NCI-H446 (cell line): ENCODE measurements at regions not wholly inside any gene's neighbourhood (a gene's known extent, or its start where the extent isn't known, plus 50 kb on each side); places are given as distances from the start of the nearest gene placed in this dataset.
"Not testable (repeated sequence)": the region's sequence is repeated elsewhere in the genome, so short reads cannot be mapped to it uniquely, and the experiment has no call there.

Experiments
- DNase-seq, 2 experiments: peaks; one replicate each; lab custom pipeline; 2025; lab: John Stamatoyannopoulos, UW

- no peak for DNase-seq
Measured at GRCh38 chr16:9343276-9343675, 251.8 kb downstream of the HAPSTR1 start.

GRCh38 chr16:9344508-9344907, 253.1 kb downstream of the HAPSTR1 start:
- DNase-seq, result no peak

- DNase-seq, result no peak
Measured at GRCh38 chr16:9345046-9345445, 253.6 kb downstream of the HAPSTR1 start.

- DNase-seq, result no peak
Measured at GRCh38 chr16:9345880-9346279, 254.4 kb downstream of the HAPSTR1 start.

- DNase-seq, result no peak
Measured at GRCh38 chr16:9348912-9349311, 257.5 kb downstream of the HAPSTR1 start.

- not testable (repeated sequence) for DNase-seq
Measured at GRCh38 chr16:9349373-9349960, 258.0 kb downstream of the HAPSTR1 start.

- not testable (repeated sequence) for DNase-seq
Measured at GRCh38 chr16:9350119-9350799, 258.8 kb downstream of the HAPSTR1 start.

GRCh38 chr16:9351440-9351839, 260.0 kb downstream of the HAPSTR1 start:
- no peak for DNase-seq

GRCh38 chr16:9351841-9352434, 260.5 kb downstream of the HAPSTR1 start:
- DNase-seq, result no peak

- DNase-seq, result no peak
Measured at GRCh38 chr16:9357829-9358228, 266.4 kb downstream of the HAPSTR1 start.

- no peak for DNase-seq
Measured at GRCh38 chr16:9360075-9360474, 268.6 kb downstream of the HAPSTR1 start.

- no peak for DNase-seq
Measured at GRCh38 chr16:9362050-9362449, 270.6 kb downstream of the HAPSTR1 start.

- no peak for DNase-seq
Measured at GRCh38 chr16:9362604-9363003, 271.2 kb downstream of the HAPSTR1 start.

GRCh38 chr16:9363520-9363919, 272.1 kb downstream of the HAPSTR1 start:
- no peak for DNase-seq

GRCh38 chr16:9364721-9365369, 273.4 kb downstream of the HAPSTR1 start:
- DNase-seq, result no peak

- no peak for DNase-seq
Measured at GRCh38 chr16:9365370-9365728, 273.9 kb downstream of the HAPSTR1 start.

- no peak for DNase-seq
Measured at GRCh38 chr16:9366048-9366969, 274.9 kb downstream of the HAPSTR1 start.

- DNase-seq, result no peak
Measured at GRCh38 chr16:9370061-9370491, 278.6 kb downstream of the HAPSTR1 start.

GRCh38 chr16:9371713-9372448, 280.4 kb downstream of the HAPSTR1 start:
- DNase-seq, result no peak

- no peak for DNase-seq
Measured at GRCh38 chr16:9372934-9373890, 281.8 kb downstream of the HAPSTR1 start.
